Lung (tissue), 11 donors: ENCODE measurements at regions not wholly inside any gene's neighbourhood (a gene's known extent, or its start where the extent isn't known, plus 50 kb on each side); places are given as distances from the start of the nearest gene placed in this dataset.

Experiments used
- ATAC-seq: fragments of 200-7000 bp; cut with Tn5 transposase; one replicate; pipeline ENCODE4 v1.9.1; 2020; ENCODE audit warnings: moderate number of reproducible peaks; ENCODE audit not compliant: insufficient read depth, low FRiP score
- DNase-seq, 3 donors: peaks; one replicate each; pipeline ENCODE4 v3.0.0-alpha.2; 2013 to 2017
- H3K27ac ChIP-seq, 2 donors: one replicate each; pipeline ENCODE4 v1.5.1; 2013; ENCODE audit warnings: mild to moderate bottlenecking in 2 of 2, moderate library complexity in 2 of 2, control low read depth in 1 of 2, inconsistent platforms in 1 of 2, low read depth in 1 of 2, low read length in 1 of 2
- H3K27me3 ChIP-seq, 3 donors: one replicate each; pipeline ENCODE4 v1.5.1; 2013; ENCODE audit warnings: low read length in 2 of 3; ENCODE audit not compliant: control insufficient read depth in 3 of 3, insufficient read depth in 3 of 3
- H3K36me3 ChIP-seq, 4 donors: one replicate each; pipeline ENCODE4 v1.5.1; 2013; ENCODE audit warnings: low read length in 4 of 4, mild to moderate bottlenecking in 1 of 4, moderate library complexity in 1 of 4; ENCODE audit not compliant: control insufficient read depth in 4 of 4, insufficient read depth in 4 of 4
- H3K4me1 ChIP-seq, 5 donors: one replicate each; pipeline ENCODE4 v1.5.1; 2013; ENCODE audit warnings: low read length in 5 of 5, mild to moderate bottlenecking in 2 of 5, moderate library complexity in 1 of 5; ENCODE audit not compliant: control insufficient read depth in 5 of 5, insufficient read depth in 5 of 5
- H3K4me3 ChIP-seq: one replicate; pipeline ENCODE4 v1.5.1; 2013; ENCODE audit warnings: mild to moderate bottlenecking, control low read depth, moderate library complexity
- H3K9ac ChIP-seq, 2 donors: one replicate each; pipeline ENCODE4 v1.5.1; 2013; ENCODE audit warnings: low read length in 2 of 2, control low read depth in 1 of 2; ENCODE audit not compliant: insufficient read depth in 1 of 2
- H3K9me3 ChIP-seq, 4 donors: one replicate each; pipeline ENCODE4 v1.5.1; 2013; ENCODE audit warnings: low read length in 3 of 4, mild to moderate bottlenecking in 1 of 4, moderate library complexity in 1 of 4; ENCODE audit not compliant: control insufficient read depth in 4 of 4, insufficient read depth in 3 of 4
- WGBS, 2 donors: extraction: QIAGEN DNeasy Blood & Tissue Kit; methylation state at CpG; one replicate each; pipeline ENCODE4 v1.1.7; 2013; 5-methylcytosine and 5-hydroxymethylcytosine counted together
- TF ChIP-seq, protein P1 (sequence below): IDR thresholded peaks from 2 replicates; pipeline ENCODE4 v1.5.1; 2012; ENCODE audit warnings: mild to moderate bottlenecking; ENCODE audit errors: control extremely low read depth, extremely low read depth
- donor health status: control.
- donor health status: control.
- donor health status: Bipolar disorder and iron deficiency.
- donor health status: healthy.
- donor health status: DM: yes; HTN: yes; CAD: no.

- WGBS, 2 donors: 96 to 97% methylated on average over 1 of the region's 1 CpG
Observed at GRCh38 chr7:17583786-17584185, 285.3 kb downstream of the AHR start.

GRCh38 chr7:17584822-17585221, 286.4 kb downstream of the AHR start:
- no peak for ATAC-seq
- H3K4me3 ChIP-seq: no peak overlapping the region

More at GRCh38 chr7:17583786-17584185, 285.3 kb downstream of the AHR start:
- ATAC-seq (no peak), DNase-seq (no peak)
- no peaks in the 10 kb centered on the region for H3K4me1 ChIP-seq
- TF ChIP-seq, protein P1, sequence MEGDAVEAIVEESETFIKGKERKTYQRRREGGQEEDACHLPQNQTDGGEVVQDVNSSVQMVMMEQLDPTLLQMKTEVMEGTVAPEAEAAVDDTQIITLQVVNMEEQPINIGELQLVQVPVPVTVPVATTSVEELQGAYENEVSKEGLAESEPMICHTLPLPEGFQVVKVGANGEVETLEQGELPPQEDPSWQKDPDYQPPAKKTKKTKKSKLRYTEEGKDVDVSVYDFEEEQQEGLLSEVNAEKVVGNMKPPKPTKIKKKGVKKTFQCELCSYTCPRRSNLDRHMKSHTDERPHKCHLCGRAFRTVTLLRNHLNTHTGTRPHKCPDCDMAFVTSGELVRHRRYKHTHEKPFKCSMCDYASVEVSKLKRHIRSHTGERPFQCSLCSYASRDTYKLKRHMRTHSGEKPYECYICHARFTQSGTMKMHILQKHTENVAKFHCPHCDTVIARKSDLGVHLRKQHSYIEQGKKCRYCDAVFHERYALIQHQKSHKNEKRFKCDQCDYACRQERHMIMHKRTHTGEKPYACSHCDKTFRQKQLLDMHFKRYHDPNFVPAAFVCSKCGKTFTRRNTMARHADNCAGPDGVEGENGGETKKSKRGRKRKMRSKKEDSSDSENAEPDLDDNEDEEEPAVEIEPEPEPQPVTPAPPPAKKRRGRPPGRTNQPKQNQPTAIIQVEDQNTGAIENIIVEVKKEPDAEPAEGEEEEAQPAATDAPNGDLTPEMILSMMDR: no peak
- no peaks in the 10 kb centered on the region for H3K36me3 ChIP-seq
- H3K4me3 ChIP-seq: no peak overlapping the region
- no peak overlapping the region for H3K27ac ChIP-seq
- no peaks in the 10 kb centered on the region for H3K27me3 ChIP-seq
- no peaks in the 10 kb centered on the region for H3K9me3 ChIP-seq
- H3K9ac ChIP-seq: no peak overlapping the region

DNA sequence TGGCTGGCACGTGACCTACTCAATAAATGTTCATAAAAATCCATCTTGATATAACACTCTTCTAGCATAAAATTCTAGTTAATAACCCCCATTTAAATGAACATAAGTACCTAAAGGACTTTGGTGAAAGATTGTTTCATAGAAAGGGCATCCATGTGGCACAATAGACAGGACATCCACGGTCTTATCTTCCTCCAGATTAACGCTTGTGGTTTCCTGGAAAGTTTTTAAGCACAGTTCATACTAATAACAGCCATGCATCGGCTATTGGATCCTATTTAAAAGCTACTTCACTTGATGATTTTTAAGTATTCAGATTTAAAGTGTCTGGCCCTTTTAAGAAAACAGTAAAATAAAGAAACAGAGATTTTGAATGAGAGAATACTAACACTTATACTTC, 288.3 kb downstream of the AHR start:
- DNase-seq: no peak
- TF ChIP-seq, protein P1: no peak
- Histone ChIP-seq H3K4me1 (peaks cover 0 to 4% (median 0%) of the 10 kb centered on the region in 5 donors), H3K9me3 (no peaks in the 10 kb centered on the region), H3K27me3 (no peaks in the 10 kb centered on the region), H3K9ac (no peak overlapping the region), H3K4me3 (no peak overlapping the region), H3K27ac (no peak overlapping the region), H3K36me3 (no peaks in the 10 kb centered on the region)
- WGBS, 2 donors: 27 to 53% methylated on average over 4 of the region's 4 CpGs
- ATAC-seq: no peak

More at GRCh38 chr7:17584822-17585221, 286.4 kb downstream of the AHR start:
- Histone ChIP-seq H3K9me3 (no peaks in the 10 kb centered on the region), H3K9ac (no peak overlapping the region), H3K36me3 (no peaks in the 10 kb centered on the region), H3K4me1 (peaks cover 0 to under 1% (median 0%) of the 10 kb centered on the region in 5 donors), H3K27me3 (no peaks in the 10 kb centered on the region), H3K27ac (no peak overlapping the region)
- TF ChIP-seq, protein P1: no peak
- peak in 2 of 3 donors; percentile 16 to 19 for DNase-seq
- WGBS, 2 donors: 75 to 84% methylated on average over 1 of the region's 1 CpG

- ATAC-seq: no peak
- Histone ChIP-seq H3K9ac (no peak overlapping the region), H3K27ac (no peak overlapping the region), H3K27me3 (no peaks in the 10 kb centered on the region), H3K4me3 (no peak overlapping the region), H3K4me1 (peaks cover 0 to 4% (median 0%) of the 10 kb centered on the region in 5 donors), H3K9me3 (no peaks in the 10 kb centered on the region), H3K36me3 (no peaks in the 10 kb centered on the region)
- no peak for DNase-seq
- WGBS, 2 donors: 96 to 97% methylated on average over 1 of the region's 1 CpG
- TF ChIP-seq, protein P1: no peak
Observed at GRCh38 chr7:17588730-17589129, 290.3 kb downstream of the AHR start.
